ENCODE measurements at regions not wholly inside any gene's neighbourhood (a gene's known extent, or its start where the extent isn't known, plus 50 kb on each side); places are given as distances from the start of the nearest gene placed in this dataset.

- Histone ChIP-seq H3K27ac (no peak overlapping the region), H3K36me3 (no peaks in the 10 kb centered on the region), H3K9me3 (no peaks in the 10 kb centered on the region), H3K27me3 (no peaks in the 10 kb centered on the region), H3K4me3 (no peak overlapping the region), H3K4me1 (no peaks in the 10 kb centered on the region)
- intact Hi-C loops (cut with DNase I) = no loop called here
- no peak for DNase-seq
- TF ChIP-seq POLR2AphosphoS5 (IDR thresholded peaks at IDR 0.05) = no peak
- TF ChIP-seq POLR2A (IDR thresholded peaks at IDR 0.05) = no peak
- no peak for TF ChIP-seq CTCF (IDR thresholded peaks at IDR 0.05)
- no peak for TF ChIP-seq EP300 (IDR thresholded peaks at IDR 0.05)
These were observed 934.6 kb downstream of the CCSER2 start for GRCh38 chr10:85262992-85263391.

GRCh38 chr10:85265121-85265520 is 936.7 kb downstream of the CCSER2 start:
- intact Hi-C loops (cut with DNase I) = no loop called here
- no peak for TF ChIP-seq POLR2A (IDR thresholded peaks at IDR 0.05)
- no peak for TF ChIP-seq POLR2AphosphoS5 (IDR thresholded peaks at IDR 0.05)
- TF ChIP-seq EP300 (IDR thresholded peaks at IDR 0.05) = no peak
- TF ChIP-seq CTCF (IDR thresholded peaks at IDR 0.05) = no peak
- Histone ChIP-seq H3K36me3 (no peaks in the 10 kb centered on the region), H3K9me3 (no peaks in the 10 kb centered on the region), H3K27ac (no peak overlapping the region), H3K4me3 (no peak overlapping the region), H3K27me3 (no peaks in the 10 kb centered on the region), H3K4me1 (no peaks in the 10 kb centered on the region)
- DNase-seq = no peak

GRCh38 chr10:85266808-85267207 is 938.4 kb downstream of the CCSER2 start:
- Histone ChIP-seq H3K4me3 (no peak overlapping the region), H3K36me3 (no peaks in the 10 kb centered on the region), H3K27me3 (no peaks in the 10 kb centered on the region), H3K4me1 (no peaks in the 10 kb centered on the region), H3K9me3 (no peaks in the 10 kb centered on the region), H3K27ac (no peak overlapping the region)
- DNase-seq = no peak
- intact Hi-C loops (cut with DNase I) = no loop called here
- 18 to 74% methylated on average over 1 of the region's 1 CpG for WGBS, 2 donors
- TF ChIP-seq CTCF (IDR thresholded peaks at IDR 0.05) = no peak
- TF ChIP-seq POLR2AphosphoS5 (IDR thresholded peaks at IDR 0.05) = no peak
- TF ChIP-seq EP300 (IDR thresholded peaks at IDR 0.05) = no peak

GRCh38 chr10:85280014-85280413 is 951.6 kb downstream of the CCSER2 start:
- Histone ChIP-seq H3K9me3 (no peaks in the 10 kb centered on the region), H3K4me3 (no peak overlapping the region), H3K36me3 (no peaks in the 10 kb centered on the region), H3K27me3 (no peaks in the 10 kb centered on the region), H3K27ac (no peak overlapping the region), H3K4me1 (no peaks in the 10 kb centered on the region)
- intact Hi-C loops (cut with DNase I) = no loop called here
- WGBS, 2 donors = 14 to 50% methylated on average over 4 of the region's 4 CpGs
- TF ChIP-seq POLR2A (IDR thresholded peaks at IDR 0.05) = no peak
- no peak for TF ChIP-seq CTCF (IDR thresholded peaks at IDR 0.05)
- no peak for TF ChIP-seq EP300 (IDR thresholded peaks at IDR 0.05)
- TF ChIP-seq POLR2AphosphoS5 (IDR thresholded peaks at IDR 0.05) = no peak
- DNase-seq = no peak
